HCT116 (cell line): ENCODE measurements at regions not wholly inside any gene's neighbourhood (a gene's known extent, or its start where the extent isn't known, plus 50 kb on each side); places are given as distances from the start of the nearest gene placed in this dataset.

Source experiments
- ATAC-seq: fragments of 200-7000 bp; cut with Tn5 transposase; 2 replicates; pipeline ENCODE4 v1.9.1; 2020; ENCODE audit warnings: mild to moderate bottlenecking, moderate library complexity
- BruUV-seq: library from RNA; stranded (reverse); fragments of 400-500 nt; replicated peaks from 2 replicates; lab custom pipeline; 2021; lab: Mats Ljungman, UMichigan
- CTCF ChIA-PET: fragments of 300-600 bp; sonication (Branson Sonifier 250); formaldehyde crosslinking; loops from one replicate; lab custom pipeline; 2021; ENCODE audit warnings: antibody characterized with exemption; lab: Charles Lee
- POLR2A ChIA-PET: fragments of 300-600, 350-600 bp; sonication (Branson Sonifier 250); formaldehyde crosslinking; loops from one replicate; lab custom pipeline; 2021; ENCODE audit warnings: antibody characterized with exemption; lab: Charles Lee
- RAD21 ChIA-PET, 2 experiments: fragments of 300-600 bp; sonication (Branson Sonifier 250); formaldehyde crosslinking; loops; one replicate each; lab custom pipeline; 2023; ENCODE audit warnings: low total read pairs in 2 of 2; ENCODE audit not compliant: uncharacterized antibody in 2 of 2, unreplicated experiment in 2 of 2, low non-redundant PET in 1 of 2; lab: Charles Lee
- DNase-seq: peaks from one replicate; pipeline ENCODE4 v3.0.0-alpha.2; 2010; ENCODE audit warnings: low read depth, low spot score
- H2AFZ ChIP-seq: fragments of 200-600 bp; shearing (Covaris generic), sonication (generic); 2 replicates; pipeline ENCODE4 v1.6.1; 2017; ENCODE audit warnings: low read depth, mixed run types, mixed read lengths, antibody characterized with exemption, low read length; ENCODE audit not compliant: poor library complexity, severe bottlenecking
- H3K27ac ChIP-seq: 2 replicates; pipeline ENCODE4 v1.5.1; 2012; ENCODE audit warnings: low read depth, low read length
- H3K27me3 ChIP-seq: fragments of 200-600 bp; sonication (generic); 2 replicates; pipeline ENCODE4 v1.6.1; 2016; ENCODE audit warnings: mixed run types, low read length, mixed read lengths; ENCODE audit not compliant: insufficient read depth
- H3K36me3 ChIP-seq, 2 experiments: fragments of 200-500 bp in 1 of 2; fragments of 200-600 bp in 1 of 2; sonication (Bioruptor generic) in 1 of 2; sonication (generic) in 1 of 2; 2 replicates each; pipeline versions ENCODE4 v1.5.1 to v1.6.1; 2014 to 2016; ENCODE audit warnings: low read length in 2 of 2, inconsistent platforms in 1 of 2, mixed read lengths in 1 of 2, mixed run types in 1 of 2; ENCODE audit not compliant: insufficient read depth in 2 of 2, control insufficient read depth in 1 of 2
- H3K4me1 ChIP-seq, 2 experiments: fragments of 200-600 bp in 1 of 2; sonication (generic) in 1 of 2; 2 replicates each; pipeline versions ENCODE4 v1.5.1 to v1.6.1; 2012 to 2017; ENCODE audit warnings: low read length in 2 of 2, inconsistent platforms in 1 of 2, mild to moderate bottlenecking in 1 of 2, mixed read lengths in 1 of 2, mixed run types in 1 of 2, moderate library complexity in 1 of 2; ENCODE audit not compliant: insufficient read depth in 2 of 2, control insufficient read depth in 1 of 2
- H3K4me2 ChIP-seq: fragments of 200-600 bp; sonication (generic); 2 replicates; pipeline ENCODE4 v1.6.1; 2017; ENCODE audit warnings: mixed run types, low read length, mixed read lengths
- H3K4me3 ChIP-seq, 2 experiments: fragments of 200-600 bp in 1 of 2; sonication (generic) in 1 of 2; replicated peaks in 1 of 2; 2 replicates each; pipeline ENCODE4 v1.5.1; 2011 to 2016; ENCODE audit warnings: low read length in 2 of 2, control low read depth in 1 of 2, low read depth in 1 of 2, mild to moderate bottlenecking in 1 of 2, mixed read lengths in 1 of 2, mixed run types in 1 of 2
- H3K79me2 ChIP-seq: fragments of 200-600 bp; sonication (generic); 2 replicates; pipeline ENCODE4 v1.6.1; 2017; ENCODE audit warnings: mild to moderate bottlenecking, mixed run types, low read length, moderate library complexity, mixed read lengths; ENCODE audit not compliant: insufficient read depth
- H3K9ac ChIP-seq: fragments of 200-600 bp; sonication (generic); 2 replicates; pipeline ENCODE4 v1.6.1; 2016; ENCODE audit warnings: low read length, mixed read lengths
- H3K9me2 ChIP-seq: fragments of 200-600 bp; sonication (generic), shearing (Covaris generic); 2 replicates; pipeline ENCODE4 v1.6.1; 2017; ENCODE audit warnings: mixed run types, mild to moderate bottlenecking, moderate library complexity; ENCODE audit not compliant: insufficient read depth
- H3K9me3 ChIP-seq, 2 experiments: fragments of 200-500 bp in 1 of 2; fragments of 200-600 bp in 1 of 2; sonication (Bioruptor generic) in 1 of 2; sonication (generic) in 1 of 2; 2 replicates each; pipeline ENCODE4 v1.6.1; 2014 to 2017; ENCODE audit warnings: low read length in 2 of 2, mixed read lengths in 2 of 2, inconsistent platforms in 1 of 2, low read depth in 1 of 2, mild to moderate bottlenecking in 1 of 2, mixed run types in 1 of 2, moderate library complexity in 1 of 2; ENCODE audit not compliant: control insufficient read depth in 1 of 2, insufficient read depth in 1 of 2
- H4K20me1 ChIP-seq: fragments of 200-600 bp; sonication (generic), shearing (Covaris generic); 2 replicates; pipeline ENCODE4 v1.6.1; 2017; ENCODE audit warnings: mixed run types, mild to moderate bottlenecking, moderate library complexity; ENCODE audit not compliant: insufficient read depth
- CEBPB ChIP-seq: IDR thresholded peaks from 2 replicates; pipeline ENCODE4 v1.6.1; 2012; ENCODE audit warnings: low read depth
- EGR1 ChIP-seq: IDR thresholded peaks from 2 replicates; pipeline ENCODE4 v1.6.1; 2012; ENCODE audit warnings: low read depth
- EZH2 ChIP-seq: fragments of 200-600 bp; sonication (generic); IDR thresholded peaks from 2 replicates; pipeline ENCODE4 v1.6.1; 2017; ENCODE audit warnings: antibody characterized with exemption, mixed run types
- EZH2phosphoT487 ChIP-seq: fragments of 200-600 bp; IDR thresholded peaks from 2 replicates; pipeline ENCODE4 v1.6.1; 2018; ENCODE audit warnings: antibody characterized with exemption, borderline replicate concordance
- FOSL1 ChIP-seq: IDR thresholded peaks from 2 replicates; pipeline ENCODE4 v1.6.1; 2012; ENCODE audit warnings: low read depth
- POLR2A ChIP-seq: IDR thresholded peaks from 2 replicates; pipeline ENCODE4 v1.7.0; 2011; ENCODE audit warnings: borderline replicate concordance; ENCODE audit not compliant: insufficient read depth, insufficient read length; ENCODE audit errors: extremely low read depth
- POLR2AphosphoS5 ChIP-seq: IDR thresholded peaks from 2 replicates; pipeline ENCODE4 v1.6.1; 2011; ENCODE audit warnings: mild to moderate bottlenecking, low read depth, low read length, moderate library complexity
- SP1 ChIP-seq: IDR thresholded peaks from 2 replicates; pipeline ENCODE4 v1.6.1; 2012; ENCODE audit warnings: low read depth
- SRF ChIP-seq: IDR thresholded peaks from 2 replicates; pipeline ENCODE4 v1.6.1; 2012; ENCODE audit warnings: low read depth
- TCF7L2 ChIP-seq: IDR thresholded peaks from 2 replicates; pipeline ENCODE4 v1.7.0; 2011; ENCODE audit warnings: borderline replicate concordance, inconsistent platforms; ENCODE audit not compliant: insufficient read depth, insufficient read length; ENCODE audit errors: extremely low read depth
- YY1 ChIP-seq: IDR thresholded peaks from 2 replicates; pipeline ENCODE4 v1.6.1; 2011; ENCODE audit warnings: low read length, low read depth, moderate library complexity, mild to moderate bottlenecking; ENCODE audit not compliant: insufficient replicate concordance; ENCODE audit errors: extremely low read depth
- ZFX ChIP-seq: fragments of 450-650 bp; IDR thresholded peaks from 2 replicates; pipeline ENCODE4 v1.6.1; 2017
- ZNF274 ChIP-seq: fragments of 200-500 bp; sonication (Bioruptor generic); IDR thresholded peaks from 2 replicates; pipeline ENCODE4 v1.6.1; 2014; ENCODE audit warnings: mild to moderate bottlenecking, low read depth, low read length, inconsistent platforms
- intact Hi-C: fragments of 100-400 bp; cut with micrococcal nuclease; formaldehyde crosslinking; loops from 2 replicates; pipeline ENCODE4 v1.10.0; 2022
- TF ChIP-seq, protein P1 (sequence below), 3 experiments: fragments of 200-600 bp in 1 of 3; sonication (generic) in 1 of 3; IDR thresholded peaks in 2 of 3; conservative IDR thresholded peaks in 1 of 3; 2 replicates each; pipeline ENCODE4 v1.5.1; 2012 to 2017; ENCODE audit warnings: low read depth in 2 of 3, low read length in 2 of 3, antibody characterized with exemption in 1 of 3, borderline replicate concordance in 1 of 3, control low read depth in 1 of 3, mild to moderate bottlenecking in 1 of 3, mixed read lengths in 1 of 3, mixed run types in 1 of 3, moderate library complexity in 1 of 3; ENCODE audit not compliant: insufficient read depth in 1 of 3
- TF ChIP-seq, protein P2 (sequence below): IDR thresholded peaks from 2 replicates; pipeline ENCODE4 v1.6.1; 2012; ENCODE audit warnings: low read depth
- TF ChIP-seq, protein P3 (sequence below): IDR thresholded peaks from 2 replicates; pipeline ENCODE4 v1.6.1; 2012
- TF ChIP-seq, protein P4 (sequence below): IDR thresholded peaks from 2 replicates; pipeline ENCODE4 v1.6.1; 2011; ENCODE audit warnings: mild to moderate bottlenecking, low read length, moderate library complexity; ENCODE audit not compliant: insufficient replicate concordance; ENCODE audit errors: extremely low read depth

DNA sequence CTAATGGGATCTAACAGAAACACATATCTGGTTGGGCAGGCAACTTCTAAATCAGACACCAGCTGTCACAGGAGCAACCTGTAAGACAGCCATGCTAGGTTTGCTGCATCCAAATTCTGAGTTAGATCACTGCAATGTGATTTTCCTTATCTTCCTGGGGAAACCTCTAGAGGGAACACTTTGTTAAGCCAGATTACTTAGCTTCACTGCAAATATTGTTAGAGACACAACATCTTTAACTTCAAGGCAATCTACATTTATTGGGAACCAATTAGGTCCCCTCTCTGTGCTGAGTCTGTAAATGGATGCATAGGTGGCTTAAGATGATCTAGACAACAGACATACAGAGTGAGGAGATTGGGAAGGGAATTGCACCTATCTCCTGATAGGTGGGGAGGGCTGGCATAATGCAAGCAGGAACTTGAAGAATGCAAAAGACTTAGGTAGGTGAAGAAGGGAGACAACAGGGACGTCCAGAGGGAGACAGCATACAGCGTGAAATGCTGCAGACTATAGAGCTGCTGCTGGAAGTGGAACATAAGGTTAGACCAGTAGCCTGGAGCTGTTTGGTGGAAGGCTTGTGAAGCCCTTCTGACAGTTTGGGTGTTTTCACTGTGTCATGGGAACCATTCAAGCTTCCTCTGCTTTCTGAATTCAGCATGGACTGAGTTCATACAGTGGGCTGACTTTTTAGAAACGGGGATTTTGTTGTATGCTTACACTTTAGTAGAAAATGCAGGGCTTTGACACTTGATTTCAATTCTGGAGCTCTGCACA is 109.8 kb upstream of the ELMO1 start:
- RAD21 ChIA-PET = no interaction called here
- no peaks in the 10 kb centered on the region for H3K9me3 ChIP-seq
- intact Hi-C loops = no loop called here
- no TSS peak for BruUV-seq
- H3K27me3 ChIP-seq = no peaks in the 10 kb centered on the region
- DNase-seq (no peak), ATAC-seq (no peak)
- no peak overlapping the region for H3K4me3 ChIP-seq
- no peaks in the 10 kb centered on the region for H3K36me3 ChIP-seq
- H3K9ac ChIP-seq = no peak overlapping the region
- POLR2A ChIA-PET = no interaction called here
- H3K4me1 ChIP-seq = no peaks in the 10 kb centered on the region
- no peaks in the 10 kb centered on the region for H3K9me2 ChIP-seq
- H3K27ac ChIP-seq = no peak overlapping the region
- no peak overlapping the region for H3K4me2 ChIP-seq
- CTCF ChIA-PET = no interaction called here
- no peaks in the 10 kb centered on the region for H4K20me1 ChIP-seq
- TF ChIP-seq POLR2AphosphoS5 (no peak), POLR2A (no peak), EGR1 (no peak), SP1 (no peak), CEBPB (no peak), FOSL1 (no peak), TCF7L2 (no peak), EZH2 (no peak), ZNF274 (no peak), YY1 (no peak), EZH2phosphoT487 (no peak), SRF (no peak), ZFX (no peak)
- TF ChIP-seq, protein P1, sequence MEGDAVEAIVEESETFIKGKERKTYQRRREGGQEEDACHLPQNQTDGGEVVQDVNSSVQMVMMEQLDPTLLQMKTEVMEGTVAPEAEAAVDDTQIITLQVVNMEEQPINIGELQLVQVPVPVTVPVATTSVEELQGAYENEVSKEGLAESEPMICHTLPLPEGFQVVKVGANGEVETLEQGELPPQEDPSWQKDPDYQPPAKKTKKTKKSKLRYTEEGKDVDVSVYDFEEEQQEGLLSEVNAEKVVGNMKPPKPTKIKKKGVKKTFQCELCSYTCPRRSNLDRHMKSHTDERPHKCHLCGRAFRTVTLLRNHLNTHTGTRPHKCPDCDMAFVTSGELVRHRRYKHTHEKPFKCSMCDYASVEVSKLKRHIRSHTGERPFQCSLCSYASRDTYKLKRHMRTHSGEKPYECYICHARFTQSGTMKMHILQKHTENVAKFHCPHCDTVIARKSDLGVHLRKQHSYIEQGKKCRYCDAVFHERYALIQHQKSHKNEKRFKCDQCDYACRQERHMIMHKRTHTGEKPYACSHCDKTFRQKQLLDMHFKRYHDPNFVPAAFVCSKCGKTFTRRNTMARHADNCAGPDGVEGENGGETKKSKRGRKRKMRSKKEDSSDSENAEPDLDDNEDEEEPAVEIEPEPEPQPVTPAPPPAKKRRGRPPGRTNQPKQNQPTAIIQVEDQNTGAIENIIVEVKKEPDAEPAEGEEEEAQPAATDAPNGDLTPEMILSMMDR (IDR thresholded peaks at IDR 0.05 in 2 of 3, conservative IDR thresholded peaks at IDR 0.05 in 1 of 3; ENCODE audit: borderline replicate concordance in 1 of 3, insufficient read depth in 1 of 3, low read depth in 2 of 3, low read length in 2 of 3) = no peak
- TF ChIP-seq, protein P2, sequence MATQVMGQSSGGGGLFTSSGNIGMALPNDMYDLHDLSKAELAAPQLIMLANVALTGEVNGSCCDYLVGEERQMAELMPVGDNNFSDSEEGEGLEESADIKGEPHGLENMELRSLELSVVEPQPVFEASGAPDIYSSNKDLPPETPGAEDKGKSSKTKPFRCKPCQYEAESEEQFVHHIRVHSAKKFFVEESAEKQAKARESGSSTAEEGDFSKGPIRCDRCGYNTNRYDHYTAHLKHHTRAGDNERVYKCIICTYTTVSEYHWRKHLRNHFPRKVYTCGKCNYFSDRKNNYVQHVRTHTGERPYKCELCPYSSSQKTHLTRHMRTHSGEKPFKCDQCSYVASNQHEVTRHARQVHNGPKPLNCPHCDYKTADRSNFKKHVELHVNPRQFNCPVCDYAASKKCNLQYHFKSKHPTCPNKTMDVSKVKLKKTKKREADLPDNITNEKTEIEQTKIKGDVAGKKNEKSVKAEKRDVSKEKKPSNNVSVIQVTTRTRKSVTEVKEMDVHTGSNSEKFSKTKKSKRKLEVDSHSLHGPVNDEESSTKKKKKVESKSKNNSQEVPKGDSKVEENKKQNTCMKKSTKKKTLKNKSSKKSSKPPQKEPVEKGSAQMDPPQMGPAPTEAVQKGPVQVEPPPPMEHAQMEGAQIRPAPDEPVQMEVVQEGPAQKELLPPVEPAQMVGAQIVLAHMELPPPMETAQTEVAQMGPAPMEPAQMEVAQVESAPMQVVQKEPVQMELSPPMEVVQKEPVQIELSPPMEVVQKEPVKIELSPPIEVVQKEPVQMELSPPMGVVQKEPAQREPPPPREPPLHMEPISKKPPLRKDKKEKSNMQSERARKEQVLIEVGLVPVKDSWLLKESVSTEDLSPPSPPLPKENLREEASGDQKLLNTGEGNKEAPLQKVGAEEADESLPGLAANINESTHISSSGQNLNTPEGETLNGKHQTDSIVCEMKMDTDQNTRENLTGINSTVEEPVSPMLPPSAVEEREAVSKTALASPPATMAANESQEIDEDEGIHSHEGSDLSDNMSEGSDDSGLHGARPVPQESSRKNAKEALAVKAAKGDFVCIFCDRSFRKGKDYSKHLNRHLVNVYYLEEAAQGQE = no peak
- TF ChIP-seq, protein P3, sequence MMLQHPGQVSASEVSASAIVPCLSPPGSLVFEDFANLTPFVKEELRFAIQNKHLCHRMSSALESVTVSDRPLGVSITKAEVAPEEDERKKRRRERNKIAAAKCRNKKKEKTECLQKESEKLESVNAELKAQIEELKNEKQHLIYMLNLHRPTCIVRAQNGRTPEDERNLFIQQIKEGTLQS = no peak
- TF ChIP-seq, protein P4, sequence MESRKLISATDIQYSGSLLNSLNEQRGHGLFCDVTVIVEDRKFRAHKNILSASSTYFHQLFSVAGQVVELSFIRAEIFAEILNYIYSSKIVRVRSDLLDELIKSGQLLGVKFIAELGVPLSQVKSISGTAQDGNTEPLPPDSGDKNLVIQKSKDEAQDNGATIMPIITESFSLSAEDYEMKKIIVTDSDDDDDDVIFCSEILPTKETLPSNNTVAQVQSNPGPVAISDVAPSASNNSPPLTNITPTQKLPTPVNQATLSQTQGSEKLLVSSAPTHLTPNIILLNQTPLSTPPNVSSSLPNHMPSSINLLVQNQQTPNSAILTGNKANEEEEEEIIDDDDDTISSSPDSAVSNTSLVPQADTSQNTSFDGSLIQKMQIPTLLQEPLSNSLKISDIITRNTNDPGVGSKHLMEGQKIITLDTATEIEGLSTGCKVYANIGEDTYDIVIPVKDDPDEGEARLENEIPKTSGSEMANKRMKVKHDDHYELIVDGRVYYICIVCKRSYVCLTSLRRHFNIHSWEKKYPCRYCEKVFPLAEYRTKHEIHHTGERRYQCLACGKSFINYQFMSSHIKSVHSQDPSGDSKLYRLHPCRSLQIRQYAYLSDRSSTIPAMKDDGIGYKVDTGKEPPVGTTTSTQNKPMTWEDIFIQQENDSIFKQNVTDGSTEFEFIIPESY = no peak
- no peaks in the 10 kb centered on the region for H3K79me2 ChIP-seq
- H2AFZ ChIP-seq = no peak overlapping the region
